Upper lobe of left lung (tissue), 6 donors: ENCODE measurements at regions not wholly inside any gene's neighbourhood (a gene's known extent, or its start where the extent isn't known, plus 50 kb on each side); places are given as distances from the start of the nearest gene placed in this dataset.
"Not testable (repeated sequence)": the region's sequence is repeated elsewhere in the genome, so short reads cannot be mapped to it uniquely, and the experiment has no call there.

Experiments used
- ATAC-seq, 2 donors: fragments of 200-7000 bp; cut with Tn5 transposase; one replicate each; pipeline ENCODE4 v1.9.1; 2022; ENCODE audit warnings: mild to moderate bottlenecking in 2 of 2, moderate library complexity in 2 of 2; ENCODE audit not compliant: low FRiP score in 2 of 2
- DNase-seq, 2 donors: peaks; one replicate each; pipeline ENCODE4 v3.0.0-alpha.2; 2019 to 2020
- H3K27ac ChIP-seq, 4 donors: fragments of 200-600 bp; sonication (generic); one replicate each; pipeline ENCODE4 v1.5.1; 2016 to 2019
- H3K27me3 ChIP-seq, 4 donors: fragments of 200-600 bp; sonication (generic); one replicate each; pipeline ENCODE4 v1.5.1; 2017 to 2019
- H3K36me3 ChIP-seq, 4 donors: fragments of 200-600 bp; sonication (generic); one replicate each; pipeline ENCODE4 v1.5.1; 2016 to 2019
- H3K4me1 ChIP-seq, 4 donors: fragments of 200-600 bp; sonication (generic); one replicate each; pipeline ENCODE4 v1.5.1; 2018 to 2019
- H3K4me3 ChIP-seq, 4 donors: fragments of 200-600 bp; sonication (generic); one replicate each; pipeline ENCODE4 v1.5.1; 2017 to 2019; ENCODE audit warnings: mild to moderate bottlenecking in 2 of 4, moderate library complexity in 1 of 4
- H3K9me3 ChIP-seq, 4 donors: fragments of 200-600 bp; sonication (generic); one replicate each; pipeline ENCODE4 v1.5.1; 2018 to 2019
- CTCF ChIP-seq, 6 experiments: fragments of 450-650 bp in 4 of 6; fragments of 200-600 bp in 2 of 6; sonication (generic) in 2 of 6; IDR thresholded peaks; one replicate each; pipeline ENCODE4 v1.5.1; 2016 to 2019; ENCODE audit warnings: antibody characterized with exemption in 6 of 6
- EP300 ChIP-seq, 4 donors: sonication (generic); formaldehyde crosslinking; IDR thresholded peaks; one replicate each; pipeline ENCODE4 v1.5.1; 2017; ENCODE audit warnings: antibody characterized with exemption in 4 of 4, control low read depth in 2 of 4
- POLR2A ChIP-seq, 4 donors: fragments of 450-650 bp; IDR thresholded peaks; one replicate each; pipeline ENCODE4 v1.5.1; 2016 to 2017; ENCODE audit warnings: antibody characterized with exemption in 4 of 4, mild to moderate bottlenecking in 2 of 4
- POLR2AphosphoS5 ChIP-seq, 2 donors: sonication (generic); formaldehyde crosslinking; IDR thresholded peaks; one replicate each; pipeline ENCODE4 v1.5.1; 2017; ENCODE audit warnings: antibody characterized with exemption in 2 of 2
- WGBS, 2 donors: methylation state at CpG; one replicate each; pipeline ENCODE4 v1.1.5; 2017 to 2018; 5-methylcytosine and 5-hydroxymethylcytosine counted together
- donor health status: DM: no; HTN: no; CAD: no; lungs with moderate emphysema.
- donor health status: DM: no; HTN: yes; CAD: no; lungs with severe emphysema.

- H3K36me3 ChIP-seq: no peaks in the 10 kb centered on the region
- no peak for ATAC-seq
- H3K4me3 ChIP-seq: no peak overlapping the region
- no peaks in the 10 kb centered on the region for H3K27me3 ChIP-seq
- H3K4me1 ChIP-seq: no peaks in the 10 kb centered on the region
- H3K9me3 ChIP-seq: peaks cover 0 to 11% (median 7%) of the 10 kb centered on the region in 4 donors
- DNase-seq: no peak
- TF ChIP-seq EP300 (IDR thresholded peaks at IDR 0.05) (no peak), POLR2AphosphoS5 (IDR thresholded peaks at IDR 0.05) (no peak), CTCF (IDR thresholded peaks at IDR 0.05) (no peak), POLR2A (IDR thresholded peaks at IDR 0.05) (no peak)
- H3K27ac ChIP-seq: no peak overlapping the region
These were observed 849.6 kb upstream of the MANEA start for GRCh38 chr6:94727710-94728109.

- TF ChIP-seq POLR2AphosphoS5 (IDR thresholded peaks at IDR 0.05) (no peak), CTCF (IDR thresholded peaks at IDR 0.05) (no peak), POLR2A (IDR thresholded peaks at IDR 0.05) (no peak), EP300 (IDR thresholded peaks at IDR 0.05) (no peak)
- DNase-seq: no peak
- 58 to 69% methylated on average over 2 of the region's 2 CpGs for WGBS, 2 donors
- H3K4me3 ChIP-seq: no peak overlapping the region
- no peaks in the 10 kb centered on the region for H3K4me1 ChIP-seq
- H3K27me3 ChIP-seq: no peaks in the 10 kb centered on the region
- no peak for ATAC-seq
- no peak overlapping the region for H3K27ac ChIP-seq
- H3K36me3 ChIP-seq: no peaks in the 10 kb centered on the region
- H3K9me3 ChIP-seq: no peaks in the 10 kb centered on the region
These were observed 855.9 kb upstream of the MANEA start for GRCh38 chr6:94721459-94721858.

- no peak for TF ChIP-seq POLR2A (IDR thresholded peaks at IDR 0.05)
- TF ChIP-seq CTCF (IDR thresholded peaks at IDR 0.05): no peak
- TF ChIP-seq EP300 (IDR thresholded peaks at IDR 0.05): no peak
- TF ChIP-seq POLR2AphosphoS5 (IDR thresholded peaks at IDR 0.05): no peak
- 35 to 39% methylated on average over 1 of the region's 1 CpG for WGBS, 2 donors
- Histone ChIP-seq H3K27ac (no peak overlapping the region), H3K27me3 (no peaks in the 10 kb centered on the region), H3K4me3 (no peak overlapping the region), H3K9me3 (no peaks in the 10 kb centered on the region), H3K36me3 (no peaks in the 10 kb centered on the region), H3K4me1 (no peaks in the 10 kb centered on the region)
- no peak for ATAC-seq
- no peak for DNase-seq
These were observed 863.9 kb upstream of the MANEA start for GRCh38 chr6:94713446-94713845.

GRCh38 chr6:94698773-94699172, 878.6 kb upstream of the MANEA start:
- TF ChIP-seq POLR2AphosphoS5 (IDR thresholded peaks at IDR 0.05) (no peak), POLR2A (IDR thresholded peaks at IDR 0.05) (no peak), CTCF (IDR thresholded peaks at IDR 0.05) (no peak), EP300 (IDR thresholded peaks at IDR 0.05) (no peak)
- Histone ChIP-seq H3K36me3 (no peaks in the 10 kb centered on the region), H3K4me3 (no peak overlapping the region), H3K27me3 (no peaks in the 10 kb centered on the region), H3K9me3 (no peaks in the 10 kb centered on the region), H3K27ac (no peak overlapping the region), H3K4me1 (no peaks in the 10 kb centered on the region)
- DNase-seq: no peak
- ATAC-seq: no peak
- WGBS, 2 donors: 60 to 67% methylated on average over 1 of the region's 1 CpG

- H3K4me3 ChIP-seq, ATAC-seq, H3K9me3 ChIP-seq, H3K27ac ChIP-seq, DNase-seq, H3K36me3 ChIP-seq, H3K27me3 ChIP-seq, H3K4me1 ChIP-seq: not testable (repeated sequence)
- WGBS, 2 donors: 87 to 90% methylated on average over 6 of the region's 6 CpGs
These were observed 890.1 kb upstream of the MANEA start for GRCh38 chr6:94687255-94687654.
